ENCODE measurements at regions not wholly inside any gene's neighbourhood (a gene's known extent, or its start where the extent isn't known, plus 50 kb on each side); places are given as distances from the start of the nearest gene placed in this dataset.

- TF ChIP-seq, protein P1, sequence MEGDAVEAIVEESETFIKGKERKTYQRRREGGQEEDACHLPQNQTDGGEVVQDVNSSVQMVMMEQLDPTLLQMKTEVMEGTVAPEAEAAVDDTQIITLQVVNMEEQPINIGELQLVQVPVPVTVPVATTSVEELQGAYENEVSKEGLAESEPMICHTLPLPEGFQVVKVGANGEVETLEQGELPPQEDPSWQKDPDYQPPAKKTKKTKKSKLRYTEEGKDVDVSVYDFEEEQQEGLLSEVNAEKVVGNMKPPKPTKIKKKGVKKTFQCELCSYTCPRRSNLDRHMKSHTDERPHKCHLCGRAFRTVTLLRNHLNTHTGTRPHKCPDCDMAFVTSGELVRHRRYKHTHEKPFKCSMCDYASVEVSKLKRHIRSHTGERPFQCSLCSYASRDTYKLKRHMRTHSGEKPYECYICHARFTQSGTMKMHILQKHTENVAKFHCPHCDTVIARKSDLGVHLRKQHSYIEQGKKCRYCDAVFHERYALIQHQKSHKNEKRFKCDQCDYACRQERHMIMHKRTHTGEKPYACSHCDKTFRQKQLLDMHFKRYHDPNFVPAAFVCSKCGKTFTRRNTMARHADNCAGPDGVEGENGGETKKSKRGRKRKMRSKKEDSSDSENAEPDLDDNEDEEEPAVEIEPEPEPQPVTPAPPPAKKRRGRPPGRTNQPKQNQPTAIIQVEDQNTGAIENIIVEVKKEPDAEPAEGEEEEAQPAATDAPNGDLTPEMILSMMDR (IDR thresholded peaks at IDR 0.05) = no peak
- TF ChIP-seq, protein P2, sequence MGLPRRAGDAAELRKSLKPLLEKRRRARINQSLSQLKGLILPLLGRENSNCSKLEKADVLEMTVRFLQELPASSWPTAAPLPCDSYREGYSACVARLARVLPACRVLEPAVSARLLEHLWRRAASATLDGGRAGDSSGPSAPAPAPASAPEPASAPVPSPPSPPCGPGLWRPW (IDR thresholded peaks at IDR 0.05) = no peak
- no peak for TF ChIP-seq EP300 (IDR thresholded peaks at IDR 0.05)
- TF ChIP-seq BHLHE40 (IDR thresholded peaks at IDR 0.05; ENCODE audit: low read depth, low read length) = no peak
- no peak for TF ChIP-seq PHF8 (IDR thresholded peaks at IDR 0.05; ENCODE audit: borderline replicate concordance, low read depth)
- TF ChIP-seq POLR2A (IDR thresholded peaks at IDR 0.05; ENCODE audit: low read length) = no peak
- no peak for TF ChIP-seq CEBPB (IDR thresholded peaks at IDR 0.05)
- TF ChIP-seq JUNB (IDR thresholded peaks at IDR 0.05) = no peak
- TF ChIP-seq RAD21 (conservative IDR thresholded peaks at IDR 0.05 in 1 of 2, IDR thresholded peaks at IDR 0.05 in 1 of 2) = no peak
Observed at GRCh38 chr10:130498042-130498441, 361.9 kb downstream of the GLRX3 start.

Data from A549 (cell line).